ENCODE measurements at regions not wholly inside any gene's neighbourhood (a gene's known extent, or its start where the extent isn't known, plus 50 kb on each side); places are given as distances from the start of the nearest gene placed in this dataset.
A peak's percentile ranks its signal among the peaks of the same experiment; 100 is the strongest.

DNA sequence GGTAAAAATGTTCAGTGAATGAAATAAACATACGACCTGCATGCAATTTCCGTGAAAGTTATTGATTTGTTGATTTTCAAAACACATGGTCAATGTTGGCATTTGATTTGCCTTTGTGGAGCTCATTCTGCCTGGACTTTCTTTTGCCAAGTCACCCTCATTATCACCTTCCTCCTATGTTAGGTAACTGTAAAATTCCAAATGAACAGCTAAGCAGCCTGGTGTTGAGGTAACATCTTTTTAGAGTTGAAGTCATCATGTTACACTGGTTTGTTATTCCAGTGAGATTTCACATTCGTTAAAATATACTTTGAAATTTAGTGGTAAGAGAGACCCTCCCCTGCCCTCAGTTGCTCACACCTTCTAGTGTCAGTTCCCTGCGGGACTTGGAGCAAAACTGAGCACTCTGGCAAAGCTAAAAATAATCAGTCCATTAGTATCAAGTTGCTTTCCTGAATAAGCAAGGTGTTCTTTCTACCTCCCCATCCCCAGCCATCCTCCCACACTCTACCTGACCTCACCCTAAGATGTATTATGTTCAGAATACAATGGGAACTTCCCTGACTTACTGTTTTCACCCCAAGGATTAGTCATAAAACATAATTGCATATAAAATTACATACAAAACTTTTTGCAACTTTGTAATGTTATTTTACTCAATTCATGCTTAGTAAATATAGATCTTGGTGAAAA is 283.3 kb upstream of the SEMA3A start:
- Mint-ChIP-seq H3K9me3 (no peaks in the 10 kb centered on the region), H3K36me3 (ENCODE audit: insufficient read depth in 2 of 2) (no peaks in the 10 kb centered on the region), H3K27ac (no peak overlapping the region), H3K4me1 (ENCODE audit: low read depth) (no peaks in the 10 kb centered on the region), H3K27me3 (ENCODE audit: low read depth) (no peaks in the 10 kb centered on the region), H3K4me3 (no peak overlapping the region)
- DNase-seq (no peak), ATAC-seq (replicated peaks in 1 of 2) (no peak)

DNA sequence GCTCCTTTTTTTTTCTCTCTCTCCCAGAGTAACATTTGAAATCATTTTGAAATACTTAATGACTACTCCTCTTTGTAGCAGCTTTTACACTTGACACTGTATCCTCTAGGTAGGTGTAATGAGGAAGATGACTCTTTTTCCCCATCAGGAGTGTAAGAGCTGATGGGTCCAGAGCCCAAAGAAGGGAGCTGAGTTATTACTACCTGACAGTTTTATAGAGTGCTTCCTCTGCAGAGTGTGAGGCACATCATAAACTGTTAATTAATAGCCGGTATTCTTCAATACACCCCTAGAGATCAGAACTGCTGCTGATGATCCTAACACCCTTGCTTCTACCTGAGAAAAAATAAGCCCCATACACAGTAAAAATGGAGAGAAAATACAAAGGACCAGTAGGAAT is 279.8 kb upstream of the SEMA3A start:
- Mint-ChIP-seq H3K27ac (no peak overlapping the region), H3K27me3 (ENCODE audit: low read depth) (no peaks in the 10 kb centered on the region), H3K36me3 (ENCODE audit: insufficient read depth in 2 of 2) (no peaks in the 10 kb centered on the region), H3K9me3 (no peaks in the 10 kb centered on the region), H3K4me3 (no peak overlapping the region), H3K4me1 (ENCODE audit: low read depth) (no peaks in the 10 kb centered on the region)
- no peak for DNase-seq
- no peak for ATAC-seq (replicated peaks in 1 of 2)

DNA sequence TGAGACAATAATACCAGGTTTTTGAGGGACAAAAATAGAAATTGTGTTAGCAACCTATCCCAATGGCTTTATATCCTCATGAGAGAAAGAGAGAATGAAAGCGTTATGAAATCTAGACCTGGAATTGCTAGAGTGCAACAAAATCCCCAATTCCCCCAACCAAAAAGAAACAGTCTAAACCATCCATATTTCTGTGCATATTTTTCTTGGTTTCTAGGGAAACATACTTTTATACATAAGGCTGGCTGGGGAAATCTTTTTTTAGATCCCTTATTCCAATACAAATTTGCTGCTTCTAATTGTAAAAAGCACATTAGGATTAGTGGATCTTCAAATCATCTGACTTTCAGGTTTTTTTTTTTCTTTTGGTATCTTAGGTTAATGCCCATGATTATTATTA is 277.0 kb upstream of the SEMA3A start:
- H3K27me3 Mint-ChIP-seq (ENCODE audit: low read depth): no peaks in the 10 kb centered on the region
- no peak for ATAC-seq (replicated peaks in 1 of 2)
- no peak overlapping the region for H3K4me3 Mint-ChIP-seq
- no peak overlapping the region for H3K27ac Mint-ChIP-seq
- H3K36me3 Mint-ChIP-seq (ENCODE audit: insufficient read depth in 2 of 2): no peaks in the 10 kb centered on the region
- H3K4me1 Mint-ChIP-seq (ENCODE audit: low read depth): no peaks in the 10 kb centered on the region
- no peak for DNase-seq
- H3K9me3 Mint-ChIP-seq: no peaks in the 10 kb centered on the region

DNA sequence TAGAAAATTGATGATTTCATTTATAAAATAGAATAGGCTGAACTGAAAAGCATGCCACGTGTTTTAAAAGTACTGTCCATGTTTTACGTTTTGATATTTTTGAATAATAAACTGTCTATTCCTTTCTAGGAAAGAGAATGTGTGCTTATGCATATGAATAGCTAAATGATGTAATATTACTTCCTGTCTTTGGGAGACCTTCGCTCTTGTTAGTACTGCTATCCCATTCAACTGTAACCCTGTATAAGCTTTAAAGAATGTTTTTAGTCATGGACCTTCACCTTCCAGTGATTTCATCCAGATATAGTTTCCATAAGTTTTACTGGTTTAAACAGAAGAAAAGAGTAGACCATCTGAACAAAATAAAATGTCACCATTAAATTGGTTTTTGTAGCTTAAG is 274.4 kb upstream of the SEMA3A start:
- no peak overlapping the region for H3K4me3 Mint-ChIP-seq
- ATAC-seq (replicated peaks in 1 of 2) (no peak), DNase-seq (no peak)
- H3K27ac Mint-ChIP-seq: no peak overlapping the region
- no peaks in the 10 kb centered on the region for H3K27me3 Mint-ChIP-seq (ENCODE audit: low read depth)
- H3K36me3 Mint-ChIP-seq (ENCODE audit: insufficient read depth in 2 of 2): no peaks in the 10 kb centered on the region
- H3K9me3 Mint-ChIP-seq: no peaks in the 10 kb centered on the region
- H3K4me1 Mint-ChIP-seq (ENCODE audit: low read depth): no peaks in the 10 kb centered on the region

DNA sequence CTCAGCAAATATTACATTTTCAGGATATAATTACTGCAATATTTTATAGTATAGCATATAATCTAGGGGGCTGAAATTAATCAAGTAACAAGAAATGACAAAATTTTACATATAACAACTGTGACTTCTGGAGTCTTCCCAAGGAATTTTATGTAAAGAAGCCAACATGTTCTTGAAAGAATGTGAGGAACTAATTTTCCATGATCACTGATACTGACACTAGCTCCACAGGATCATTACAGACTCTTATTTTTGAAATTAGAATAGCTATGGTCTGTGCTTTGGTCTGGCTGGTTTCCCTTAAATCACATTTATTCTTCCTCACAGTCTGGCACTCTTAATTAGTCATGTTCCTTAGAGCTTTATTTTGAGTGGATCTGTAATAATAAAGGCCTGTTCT is 267.7 kb upstream of the SEMA3A start:
- Mint-ChIP-seq H3K4me1 (ENCODE audit: low read depth) (no peaks in the 10 kb centered on the region), H3K27ac (no peak overlapping the region), H3K9me3 (no peaks in the 10 kb centered on the region), H3K4me3 (no peak overlapping the region), H3K27me3 (ENCODE audit: low read depth) (no peaks in the 10 kb centered on the region), H3K36me3 (ENCODE audit: insufficient read depth in 2 of 2) (no peaks in the 10 kb centered on the region)
- DNase-seq (no peak), ATAC-seq (replicated peaks in 1 of 2) (no peak)

DNA sequence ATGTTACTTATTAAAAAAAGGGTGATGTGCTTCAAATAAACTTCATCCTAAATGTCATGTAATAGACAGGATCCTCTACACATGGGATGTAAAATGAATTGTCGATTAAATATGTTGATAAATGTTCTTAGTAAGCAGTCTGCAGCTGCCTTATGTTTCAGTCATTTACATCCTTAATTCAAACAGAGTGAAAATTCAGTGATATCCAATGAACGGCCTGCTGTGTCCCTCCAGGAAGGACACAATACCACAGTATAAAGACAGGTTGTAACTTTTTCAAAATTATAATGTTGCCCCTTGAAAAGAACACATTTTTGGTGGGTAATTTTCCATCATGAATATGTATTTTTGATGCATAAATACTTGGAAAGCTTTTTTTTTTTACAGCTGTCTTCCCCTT is 266.5 kb upstream of the SEMA3A start:
- Mint-ChIP-seq H3K9me3 (no peaks in the 10 kb centered on the region), H3K36me3 (ENCODE audit: insufficient read depth in 2 of 2) (no peaks in the 10 kb centered on the region), H3K4me1 (ENCODE audit: low read depth) (no peaks in the 10 kb centered on the region), H3K4me3 (no peak overlapping the region), H3K27ac (no peak overlapping the region), H3K27me3 (ENCODE audit: low read depth) (no peaks in the 10 kb centered on the region)
- ATAC-seq (replicated peaks in 1 of 2) (no peak), DNase-seq (no peak)

DNA sequence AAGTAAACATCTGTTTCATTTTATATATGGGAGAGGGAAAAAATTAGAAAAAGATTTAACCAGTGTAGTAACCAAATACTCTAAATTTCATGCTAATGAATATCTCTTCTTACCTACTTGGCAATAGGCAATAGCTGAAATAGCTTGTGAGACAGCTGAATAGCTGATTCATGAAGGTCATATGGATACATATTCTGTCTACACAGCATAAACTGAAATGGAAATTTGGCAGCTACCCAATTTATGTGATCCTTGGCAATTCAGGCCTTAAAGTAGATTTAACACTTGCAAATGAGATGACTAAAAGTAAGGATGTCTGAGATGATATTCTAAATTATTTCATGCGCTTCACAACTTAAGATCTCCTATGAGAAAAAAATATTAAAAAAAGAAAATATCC is 261.2 kb upstream of the SEMA3A start:
- no peaks in the 10 kb centered on the region for H3K4me1 Mint-ChIP-seq (ENCODE audit: low read depth)
- H3K9me3 Mint-ChIP-seq: no peaks in the 10 kb centered on the region
- no peak overlapping the region for H3K4me3 Mint-ChIP-seq
- no peak overlapping the region for H3K27ac Mint-ChIP-seq
- ATAC-seq (replicated peaks in 1 of 2) (no peak), DNase-seq (no peak)
- no peaks in the 10 kb centered on the region for H3K27me3 Mint-ChIP-seq (ENCODE audit: low read depth)
- no peaks in the 10 kb centered on the region for H3K36me3 Mint-ChIP-seq (ENCODE audit: insufficient read depth in 2 of 2)

DNA sequence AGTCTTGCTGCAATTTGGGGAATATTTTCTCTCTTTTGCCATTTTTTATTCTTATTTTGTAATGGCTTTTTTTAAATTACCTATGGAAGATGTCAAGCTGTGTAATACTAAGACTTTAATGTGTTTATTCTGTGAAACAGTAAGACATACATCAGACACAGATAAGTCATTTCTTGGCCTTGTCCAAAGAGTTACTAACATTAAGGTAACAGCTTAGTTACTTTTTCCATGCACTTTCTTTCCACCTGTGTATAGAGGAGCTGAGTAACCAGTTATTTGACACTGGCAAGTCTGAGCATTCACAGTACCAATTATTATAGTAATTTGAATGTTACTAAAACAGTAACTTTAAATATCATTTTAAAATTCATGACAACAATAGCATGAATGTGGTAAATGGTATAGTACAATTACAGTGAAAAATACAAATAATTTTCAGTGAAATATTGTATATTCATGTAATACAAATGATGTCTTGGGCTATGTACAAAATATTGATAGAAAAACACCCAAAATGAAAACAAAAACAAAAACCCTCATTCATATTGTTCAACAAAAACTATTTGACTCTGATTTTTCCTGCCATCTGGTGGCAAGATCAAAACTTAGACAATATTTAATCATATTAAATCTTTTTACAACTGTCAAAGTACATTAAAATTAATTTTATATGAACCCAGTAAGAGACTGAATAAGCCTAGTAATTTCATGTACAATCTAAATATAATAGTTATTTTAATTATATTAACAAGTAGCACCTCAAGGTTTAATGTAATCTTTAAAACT is 259.8 kb upstream of the SEMA3A start:
- Mint-ChIP-seq H3K4me3 (no peak overlapping the region), H3K4me1 (ENCODE audit: low read depth) (no peaks in the 10 kb centered on the region), H3K36me3 (ENCODE audit: insufficient read depth in 2 of 2) (no peaks in the 10 kb centered on the region), H3K27ac (no peak overlapping the region), H3K9me3 (peaks cover 0 to 3% of the 10 kb centered on the region in 2 donors), H3K27me3 (ENCODE audit: low read depth) (no peaks in the 10 kb centered on the region)
- DNase-seq: no peak
- no peak for ATAC-seq (replicated peaks in 1 of 2)

DNA sequence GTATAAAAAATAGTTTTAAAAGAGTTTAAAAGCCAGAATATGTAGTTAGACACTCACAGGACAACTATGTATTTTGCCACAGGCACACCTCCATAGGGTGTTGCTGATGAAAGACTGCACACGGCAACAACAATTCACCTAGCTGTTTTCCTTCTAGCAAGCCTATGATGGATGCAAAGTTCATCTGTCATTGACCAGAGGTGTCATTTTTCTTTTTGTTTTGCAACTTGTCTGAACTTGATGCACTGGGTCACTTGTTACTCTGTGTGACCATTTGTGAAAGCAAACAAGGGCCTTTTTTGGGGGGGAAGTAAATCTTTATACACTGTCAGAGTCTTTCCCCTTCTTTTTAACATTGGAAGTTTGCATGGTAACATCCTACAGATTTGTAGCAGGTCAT is 258.0 kb upstream of the SEMA3A start:
- H3K27ac Mint-ChIP-seq: no peak overlapping the region
- no peak for ATAC-seq (replicated peaks in 1 of 2)
- no peaks in the 10 kb centered on the region for H3K4me1 Mint-ChIP-seq (ENCODE audit: low read depth)
- no peak overlapping the region for H3K4me3 Mint-ChIP-seq
- H3K9me3 Mint-ChIP-seq: peaks cover 0 to 3% of the 10 kb centered on the region in 2 donors
- no peak for DNase-seq
- H3K27me3 Mint-ChIP-seq (ENCODE audit: low read depth): no peaks in the 10 kb centered on the region
- H3K36me3 Mint-ChIP-seq (ENCODE audit: insufficient read depth in 2 of 2): no peaks in the 10 kb centered on the region

DNA sequence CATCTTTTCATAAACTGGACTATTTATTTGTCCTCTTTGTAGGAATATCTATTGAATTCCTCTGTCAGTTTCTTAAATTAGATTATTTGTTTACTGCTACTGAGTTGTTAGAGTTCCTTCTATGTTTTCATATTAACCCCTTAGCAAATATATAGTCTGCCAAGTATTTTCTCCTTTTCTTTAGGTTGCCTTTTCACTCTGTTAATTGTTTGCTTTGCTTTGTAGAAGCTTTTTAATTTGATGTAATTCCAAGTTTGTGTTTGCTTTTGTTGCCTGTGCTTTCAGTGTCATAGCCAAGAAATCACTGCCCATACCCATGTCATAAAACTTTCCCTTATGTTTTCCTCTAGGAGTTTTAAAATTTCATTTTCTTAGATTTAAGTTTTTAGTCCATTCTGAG is 256.2 kb upstream of the SEMA3A start:
- Mint-ChIP-seq H3K27ac (no peak overlapping the region), H3K27me3 (ENCODE audit: low read depth) (no peaks in the 10 kb centered on the region), H3K9me3 (peaks cover 0 to 3% of the 10 kb centered on the region in 2 donors), H3K4me3 (no peak overlapping the region), H3K36me3 (ENCODE audit: insufficient read depth in 2 of 2) (no peaks in the 10 kb centered on the region), H3K4me1 (ENCODE audit: low read depth) (no peaks in the 10 kb centered on the region)
- DNase-seq (no peak), ATAC-seq (replicated peaks in 1 of 2) (no peak)

DNA sequence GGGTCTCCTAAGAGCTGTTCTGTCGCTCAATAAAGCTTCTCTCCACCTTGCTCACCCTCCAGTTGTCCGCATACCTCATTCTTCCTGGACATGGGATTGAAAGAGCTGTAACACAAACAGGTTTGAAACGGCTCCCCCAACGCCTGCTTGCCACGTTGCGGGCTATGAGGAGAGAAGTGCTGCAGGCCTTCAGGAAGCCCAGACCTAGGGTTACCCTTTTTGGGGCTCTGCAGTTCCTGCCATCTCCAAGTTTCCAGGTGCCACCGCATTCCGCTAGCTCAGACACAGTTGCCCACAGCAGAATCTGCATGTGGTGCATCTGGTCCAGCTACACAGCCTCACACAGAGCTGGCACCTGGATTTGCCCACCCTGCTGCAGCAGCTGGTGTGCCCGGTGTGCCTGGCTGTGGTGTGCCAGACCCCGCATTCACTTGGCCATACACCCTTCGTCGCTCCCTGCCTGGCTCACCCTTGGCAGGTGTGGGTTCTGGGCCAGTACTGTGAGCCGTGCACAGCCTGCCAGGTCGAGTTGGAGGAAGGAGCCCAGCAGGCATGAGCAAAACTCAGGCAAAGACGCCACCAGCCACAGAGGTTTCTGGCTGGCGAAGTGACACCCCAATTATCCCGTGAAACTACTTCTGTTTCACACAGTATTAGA is 253.2 kb upstream of the SEMA3A start:
- Mint-ChIP-seq H3K4me1 (ENCODE audit: low read depth) (peaks cover 15% of the 10 kb centered on the region), H3K4me3 (no peak overlapping the region), H3K27me3 (ENCODE audit: low read depth) (no peaks in the 10 kb centered on the region), H3K36me3 (ENCODE audit: insufficient read depth in 2 of 2) (no peaks in the 10 kb centered on the region), H3K27ac (no peak overlapping the region), H3K9me3 (peaks cover 0 to 3% of the 10 kb centered on the region in 2 donors)
- DNase-seq (no peak), ATAC-seq (replicated peaks in 1 of 2) (no peak)

DNA sequence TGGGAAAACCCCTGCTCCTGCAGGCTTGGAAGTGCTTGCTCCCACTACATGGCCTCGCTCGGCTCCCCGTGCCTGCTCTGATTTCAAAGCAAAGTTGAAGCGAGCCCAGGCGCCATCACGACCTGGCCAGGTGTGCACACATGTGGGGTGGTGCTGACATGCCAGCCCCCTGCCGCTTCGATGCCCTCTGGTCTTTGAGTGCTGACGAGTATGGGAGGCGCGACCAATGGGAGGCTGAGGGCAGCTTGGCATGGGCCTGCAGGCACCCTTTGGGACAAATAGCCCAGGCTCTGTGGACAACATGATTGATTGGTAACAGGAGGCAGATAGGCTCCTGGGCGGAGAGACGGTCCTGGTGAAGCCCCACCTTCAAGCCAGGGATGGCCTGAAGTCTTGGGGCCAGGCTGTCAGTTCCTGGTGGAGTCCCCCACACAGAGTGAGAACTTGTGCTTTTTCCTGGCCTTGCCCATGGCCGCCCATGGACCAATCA is 252.4 kb upstream of the SEMA3A start:
- ATAC-seq (replicated peaks in 1 of 2) (no peak), DNase-seq (no peak)
- peaks cover 18% of the 10 kb centered on the region for H3K4me1 Mint-ChIP-seq (ENCODE audit: low read depth)
- no peaks in the 10 kb centered on the region for H3K36me3 Mint-ChIP-seq (ENCODE audit: insufficient read depth in 2 of 2)
- peaks cover 0 to 3% of the 10 kb centered on the region in 2 donors for H3K9me3 Mint-ChIP-seq
- H3K27me3 Mint-ChIP-seq (ENCODE audit: low read depth): no peaks in the 10 kb centered on the region
- no peak overlapping the region for H3K27ac Mint-ChIP-seq
- H3K4me3 Mint-ChIP-seq: no peak overlapping the region

DNA sequence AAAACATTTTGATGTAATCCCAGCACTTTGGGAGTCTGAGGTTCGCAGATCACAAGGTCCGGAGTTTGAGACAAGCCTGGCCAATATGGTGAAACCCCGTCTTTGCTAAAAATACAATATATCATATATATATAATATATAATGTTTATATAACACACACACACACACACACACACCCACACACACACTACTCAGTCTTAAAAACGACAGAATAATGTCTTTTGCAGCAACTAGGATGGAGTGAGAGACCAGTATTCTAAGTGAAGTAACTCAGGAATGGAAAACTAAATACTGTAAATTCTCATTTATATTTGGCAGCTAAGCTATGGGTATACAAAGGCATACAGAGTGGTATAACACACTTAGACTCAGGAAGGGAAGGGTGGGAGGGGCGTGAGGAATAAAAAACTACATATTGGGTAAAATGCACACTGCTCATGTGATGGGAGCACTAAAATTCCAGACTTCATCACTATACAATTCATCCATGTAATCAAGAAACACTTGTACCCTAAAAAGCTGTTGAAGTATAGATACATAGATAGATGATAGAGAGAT is 231.2 kb upstream of the SEMA3A start:
- DNase-seq (no peak), ATAC-seq (replicated peaks in 1 of 2) (peak; percentile 21 to 56)
- Mint-ChIP-seq H3K9me3 (peaks cover 2 to 5% of the 10 kb centered on the region in 2 donors), H3K27ac (no peak overlapping the region), H3K4me3 (no peak overlapping the region), H3K27me3 (ENCODE audit: low read depth) (no peaks in the 10 kb centered on the region), H3K4me1 (ENCODE audit: low read depth) (no peaks in the 10 kb centered on the region), H3K36me3 (ENCODE audit: insufficient read depth in 2 of 2) (peaks cover 0 to 2% of the 10 kb centered on the region in 2 donors)
